GM19438 (cell line): ENCODE measurements at regions not wholly inside any gene's neighbourhood (a gene's known extent, or its start where the extent isn't known, plus 50 kb on each side); places are given as distances from the start of the nearest gene placed in this dataset.

Experiments
- ATAC-seq: cut with Tn5 transposase; IDR thresholded peaks from one replicate; pipeline ENCODE4 v1.9.1; 2021; ENCODE audit warnings: low read depth; ENCODE audit not compliant: unreplicated experiment

DNA sequence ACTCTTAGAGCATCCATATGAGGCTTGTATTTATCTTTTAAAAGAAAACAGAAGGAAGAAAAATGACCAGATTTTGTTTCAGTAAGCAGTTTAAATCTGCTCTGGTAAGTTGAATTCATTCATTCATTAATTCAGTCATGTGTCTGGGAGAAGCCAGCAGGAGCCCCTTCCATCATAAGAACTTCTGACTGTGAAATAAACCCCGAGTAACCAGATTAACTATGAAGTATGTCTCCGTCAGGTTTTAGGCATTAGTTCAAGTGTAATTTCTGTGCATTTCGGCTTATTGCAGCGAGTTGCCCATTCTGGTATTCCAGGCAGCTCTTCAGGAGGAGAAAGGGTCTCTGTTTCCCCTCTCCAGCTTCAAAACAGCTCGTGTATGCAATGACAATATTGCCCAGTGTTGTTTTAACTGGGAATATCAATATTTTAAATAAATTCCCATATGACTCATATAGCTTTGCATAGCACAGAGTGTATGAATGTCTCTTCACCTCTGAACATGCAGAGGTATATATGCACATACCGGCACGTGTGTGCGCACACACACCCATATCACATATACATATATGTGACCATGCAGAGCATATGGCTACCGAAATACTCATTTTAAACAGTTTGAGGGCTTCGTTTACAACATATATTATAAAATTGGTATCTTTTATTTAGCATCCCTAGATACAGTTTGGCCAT lies 255.3 kb downstream of the BCOR start:
- ATAC-seq = no peak

- ATAC-seq = no peak
These were observed 254.4 kb downstream of the BCOR start for GRCh38 chrX:39843318-39843717.

GRCh38 chrX:39845233-39845632 lies 252.5 kb downstream of the BCOR start:
- ATAC-seq = no peak

- no peak for ATAC-seq
These were observed 251.3 kb downstream of the BCOR start for GRCh38 chrX:39846460-39846859.

DNA sequence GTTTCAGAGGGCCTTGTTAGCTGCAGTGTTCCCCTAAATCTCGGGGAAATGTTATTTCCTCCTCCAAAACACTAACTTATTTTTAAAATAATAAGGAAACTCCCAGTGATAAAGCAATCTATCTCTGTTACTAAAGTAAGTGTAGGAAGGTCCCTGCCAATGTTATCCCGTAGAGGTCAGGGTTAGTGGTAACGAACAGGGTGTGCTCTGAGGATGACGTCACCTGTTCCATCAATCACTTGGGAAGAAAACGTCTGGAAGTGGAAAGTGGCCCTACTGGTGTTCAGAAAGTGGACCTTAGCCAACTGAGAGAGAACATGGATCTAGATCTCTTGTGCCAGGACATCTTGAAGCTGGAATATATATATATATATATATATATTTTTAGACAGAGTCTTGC lies 249.5 kb downstream of the BCOR start:
- no peak for ATAC-seq

DNA sequence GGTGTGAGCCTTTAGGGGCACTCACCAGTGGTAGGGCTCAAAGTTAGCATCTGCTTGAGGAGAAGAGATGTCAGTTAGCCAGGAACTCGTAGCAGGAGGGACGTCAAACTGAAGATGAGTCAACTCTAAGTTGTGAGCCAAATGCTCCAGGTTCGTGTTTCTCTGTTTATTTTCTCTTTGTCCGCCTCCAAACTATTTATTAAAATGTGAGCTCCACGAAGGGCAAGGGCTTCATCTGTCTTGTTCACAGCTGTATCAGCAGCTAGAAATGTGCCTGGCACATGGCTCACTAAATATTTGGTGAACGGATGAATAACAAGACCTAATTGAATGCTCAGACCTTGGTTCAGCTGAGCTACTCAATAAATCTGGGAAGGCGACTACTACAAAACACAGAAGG lies 248.9 kb downstream of the BCOR start:
- ATAC-seq = no peak

DNA sequence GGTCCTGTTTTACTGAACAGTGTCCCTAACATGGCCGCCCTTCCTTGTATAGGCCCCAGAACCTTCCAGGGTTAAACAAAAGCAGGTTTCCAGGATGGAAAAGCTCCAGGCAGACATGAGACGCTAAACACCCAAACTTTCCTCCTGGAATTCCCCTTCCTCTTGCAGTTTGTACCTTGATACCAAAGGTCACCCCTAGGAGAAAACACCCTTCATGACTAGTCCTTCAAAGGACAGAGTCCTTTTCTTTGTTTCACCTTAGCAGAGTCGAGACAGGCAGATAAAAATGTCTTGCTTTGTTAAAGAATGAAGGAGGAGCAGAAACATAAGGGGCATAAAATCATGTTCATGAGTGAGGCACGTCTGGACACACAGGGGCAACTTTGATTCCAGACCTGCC lies 247.5 kb downstream of the BCOR start:
- ATAC-seq = no peak

DNA sequence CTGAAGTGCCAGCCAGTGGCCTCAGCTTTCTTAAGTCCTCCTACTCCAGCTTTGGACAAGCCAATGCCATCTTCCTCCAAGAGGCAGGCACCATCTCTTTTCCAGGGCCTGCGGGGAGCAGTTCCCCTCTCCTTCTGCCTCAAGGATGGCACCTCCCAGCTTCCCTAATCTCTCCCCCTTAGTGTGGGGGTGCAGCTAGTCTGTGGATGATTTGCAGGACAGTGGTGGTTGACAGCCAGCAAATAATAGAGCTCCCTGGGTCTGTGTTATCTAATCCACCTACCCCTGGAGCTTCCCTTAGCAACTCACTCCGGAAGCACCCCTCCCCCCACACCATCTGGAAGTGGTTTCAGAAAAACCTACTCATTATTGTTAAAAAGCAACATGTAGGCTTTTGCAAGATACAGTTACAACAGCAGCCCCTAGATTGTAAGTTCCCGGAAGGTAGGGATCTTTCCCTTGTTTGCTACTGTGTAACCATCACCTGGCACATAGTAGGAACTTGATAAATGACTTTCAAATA lies 247.1 kb downstream of the BCOR start:
- ATAC-seq = no peak

DNA sequence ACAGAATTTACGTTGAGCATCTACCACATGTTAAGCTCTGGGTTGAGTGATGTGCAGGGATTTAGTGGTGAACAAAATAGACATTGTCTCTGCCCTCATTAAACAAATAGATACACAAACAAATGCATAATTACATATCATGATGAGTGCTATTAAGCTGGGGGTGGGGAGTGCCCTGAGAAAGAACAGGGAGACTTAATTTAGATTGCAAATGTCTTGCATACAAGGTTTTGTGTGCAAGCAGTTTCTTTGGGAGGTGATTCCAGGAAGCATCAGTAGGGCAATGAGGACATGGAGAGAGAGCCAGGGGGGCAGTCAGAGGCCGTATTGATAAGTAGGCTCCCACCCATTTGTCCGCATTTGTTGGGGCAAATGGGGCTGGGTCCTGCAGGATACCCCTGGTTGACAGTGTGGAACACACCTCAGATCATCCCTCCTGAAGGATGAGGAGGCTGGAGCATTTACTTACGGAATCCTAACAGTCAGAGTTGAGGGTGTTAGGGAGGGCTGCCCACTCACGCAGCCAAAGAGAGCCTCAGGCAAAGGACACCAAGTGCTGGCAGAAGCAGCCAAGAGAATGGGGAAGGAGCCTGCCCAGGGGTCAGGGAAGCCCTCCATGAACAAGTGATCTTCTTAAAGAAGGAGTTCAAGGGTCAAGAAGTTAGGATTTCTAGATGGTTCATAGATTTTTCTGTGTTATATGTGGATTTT lies 245.9 kb downstream of the BCOR start:
- ATAC-seq = no peak

DNA sequence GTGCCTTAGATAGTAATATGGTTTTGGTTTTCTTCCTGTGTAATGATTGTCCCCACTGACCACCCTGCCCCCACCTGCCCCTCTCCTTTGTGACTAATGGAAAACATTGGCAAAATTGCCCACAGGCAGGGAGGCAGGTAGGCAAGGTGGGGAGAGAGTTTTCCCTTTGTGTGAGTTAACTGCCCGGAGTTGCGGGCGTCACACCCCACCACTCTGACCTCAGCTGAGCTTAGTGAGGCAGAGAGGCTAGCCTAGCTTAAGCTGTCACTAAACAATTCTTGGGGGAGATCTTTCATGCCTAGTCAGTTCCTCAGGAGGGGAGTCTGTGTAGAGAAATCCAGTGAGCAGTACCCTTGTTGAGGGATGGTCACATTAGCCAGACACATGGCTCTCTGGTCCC lies 245.3 kb downstream of the BCOR start:
- no peak for ATAC-seq

DNA sequence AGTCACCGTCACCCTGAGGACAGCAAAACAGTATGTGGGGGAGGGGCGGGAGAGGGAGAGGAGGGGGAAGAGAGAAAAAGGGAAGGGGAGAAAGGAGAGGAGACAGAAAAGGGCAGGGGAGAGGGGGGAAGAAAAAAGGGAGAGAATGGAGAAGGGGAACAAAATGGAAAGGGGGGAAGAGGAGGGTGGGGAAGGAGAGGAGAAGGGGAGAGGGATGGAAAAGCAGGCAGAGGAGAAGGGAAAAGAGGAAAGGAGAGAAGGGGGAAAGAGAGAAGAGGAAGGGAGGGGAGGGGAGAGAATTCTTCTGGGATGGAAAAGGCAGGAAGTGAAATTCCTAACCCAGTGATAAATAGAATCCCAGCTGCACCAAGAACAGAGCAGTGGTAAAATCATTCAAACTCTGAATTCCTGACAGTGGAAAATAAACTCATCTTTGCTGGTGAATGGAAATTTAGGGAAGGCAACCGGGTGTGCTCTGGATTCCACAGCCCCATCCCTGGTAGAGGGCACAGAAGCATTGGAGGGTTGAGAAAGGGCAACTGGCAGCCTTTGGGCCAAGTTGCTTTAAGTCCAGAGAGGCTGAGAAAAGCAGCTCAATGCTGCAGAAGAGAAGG lies 244.2 kb downstream of the BCOR start:
- ATAC-seq = no peak

- peak; percentile 75 for ATAC-seq
These were observed 242.7 kb downstream of the BCOR start for GRCh38 chrX:39854772-39855747.

GRCh38 chrX:39855748-39856129 lies 242.0 kb downstream of the BCOR start:
- peak; percentile 49 for ATAC-seq

GRCh38 chrX:39856472-39857121 lies 241.2 kb downstream of the BCOR start:
- no peak for ATAC-seq

DNA sequence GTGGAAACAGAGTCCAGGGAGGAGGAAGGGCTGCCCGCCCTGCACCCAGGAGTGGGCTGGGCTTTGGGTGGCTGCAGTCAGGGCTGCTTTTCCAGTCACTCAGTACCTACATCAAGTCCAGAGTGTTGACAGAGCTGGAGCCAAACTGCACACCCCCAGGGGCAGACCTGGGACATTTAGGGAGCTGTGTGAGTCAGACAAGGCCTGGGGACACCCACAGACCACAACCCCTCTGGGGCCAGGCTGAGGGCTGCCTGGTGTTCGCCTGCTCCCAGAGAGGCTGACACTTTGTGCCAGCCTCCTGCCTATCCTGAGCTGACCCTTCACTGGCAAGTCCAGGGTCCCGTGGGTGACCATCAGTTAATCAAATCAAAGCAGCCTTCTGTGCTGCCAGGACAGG lies 240.0 kb downstream of the BCOR start:
- no peak for ATAC-seq

GRCh38 chrX:39859991-39860861 lies 237.5 kb downstream of the BCOR start:
- peak; percentile 67 for ATAC-seq

- no peak for ATAC-seq
These were observed 234.8 kb downstream of the BCOR start for GRCh38 chrX:39862963-39863362.

DNA sequence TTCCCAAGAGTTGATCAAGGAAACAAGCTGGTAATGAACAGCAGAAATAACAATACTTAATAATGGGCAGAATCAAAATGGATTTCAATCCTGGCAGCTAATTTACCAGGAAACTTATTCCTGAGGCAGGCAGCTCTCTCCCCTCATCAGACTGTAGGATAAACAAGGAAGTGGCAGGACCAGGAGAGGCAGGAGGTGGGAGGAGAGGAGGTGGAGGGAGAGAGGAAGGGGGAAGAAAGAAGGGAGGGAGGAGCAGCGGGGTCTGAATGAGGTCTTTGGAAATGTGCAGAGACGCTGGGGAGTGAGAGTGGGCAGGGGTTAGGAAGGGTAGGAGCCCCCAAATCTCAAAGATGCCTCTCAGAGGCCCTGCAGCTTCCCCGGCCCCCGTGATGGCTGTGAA lies 231.5 kb downstream of the BCOR start:
- no peak for ATAC-seq
